ENCODE measurements at regions not wholly inside any gene's neighbourhood (a gene's known extent, or its start where the extent isn't known, plus 50 kb on each side); places are given as distances from the start of the nearest gene placed in this dataset.

DNA sequence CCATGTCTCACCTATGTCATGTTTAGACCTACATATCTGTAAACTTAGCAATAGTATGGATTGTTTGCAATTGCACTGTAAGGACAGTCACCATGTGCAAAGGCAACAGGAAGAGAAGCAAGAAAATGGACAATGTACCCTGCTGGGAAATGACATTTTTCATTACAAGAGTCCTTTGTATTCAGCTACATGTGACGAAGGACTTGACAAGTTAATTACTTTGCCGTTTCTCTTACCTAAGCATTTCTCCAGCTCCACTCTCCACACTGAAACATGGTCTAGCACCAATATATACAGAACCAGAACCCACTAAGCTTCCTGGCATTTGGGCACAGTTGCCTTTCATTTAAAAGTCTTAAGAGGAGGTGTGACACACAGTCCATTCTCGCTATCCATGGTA is 76.6 kb upstream of the PFKP start:
- no peak overlapping the region for H3K4me3 Mint-ChIP-seq
- ATAC-seq (no peak), DNase-seq (no peak)
- H3K9me3 Mint-ChIP-seq = peaks cover 9% of the 10 kb centered on the region
- H3K4me1 Mint-ChIP-seq (ENCODE audit: low read depth) = peaks cover 4% of the 10 kb centered on the region
- H3K27me3 Mint-ChIP-seq (ENCODE audit: low read depth) = peaks cover 39% of the 10 kb centered on the region
- H3K36me3 Mint-ChIP-seq (ENCODE audit: insufficient read depth) = no peaks in the 10 kb centered on the region

DNA sequence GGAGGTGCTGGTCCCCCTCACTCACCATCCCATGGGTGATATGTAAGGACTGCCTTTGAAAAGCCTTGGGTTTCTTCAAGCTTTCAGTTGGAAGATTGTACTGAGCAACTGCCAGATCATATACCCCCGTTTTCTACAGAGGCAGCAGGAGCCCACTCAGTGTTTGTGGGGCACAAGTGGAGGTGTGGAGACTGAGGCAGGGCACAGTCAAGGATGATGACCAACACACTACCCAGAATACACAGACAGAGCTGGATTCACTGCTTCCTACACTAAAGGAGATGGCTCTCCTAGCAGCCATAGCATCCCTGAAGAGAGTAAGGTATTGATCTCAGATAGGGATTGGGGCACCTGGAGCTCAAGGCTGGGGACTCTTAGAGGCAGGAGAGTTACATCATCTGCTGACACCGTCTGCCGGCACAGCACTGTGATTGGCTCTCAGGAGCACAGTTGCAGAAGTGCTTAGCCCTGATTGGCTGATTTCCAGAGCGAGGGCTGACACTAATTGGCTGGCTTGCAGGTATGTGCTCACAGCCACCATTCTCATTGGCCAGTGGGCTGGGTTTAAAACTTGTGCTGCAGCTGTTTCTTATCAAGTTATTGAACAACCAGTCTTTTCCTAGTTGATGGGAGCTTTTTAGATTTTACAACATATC is 77.9 kb upstream of the PFKP start:
- H3K4me1 Mint-ChIP-seq (ENCODE audit: low read depth) = peaks cover 4% of the 10 kb centered on the region
- no peaks in the 10 kb centered on the region for H3K36me3 Mint-ChIP-seq (ENCODE audit: insufficient read depth)
- no peak for DNase-seq
- H3K9me3 Mint-ChIP-seq = peaks cover 9% of the 10 kb centered on the region
- no peak overlapping the region for H3K4me3 Mint-ChIP-seq
- peaks cover 47% of the 10 kb centered on the region for H3K27me3 Mint-ChIP-seq (ENCODE audit: low read depth)
- ATAC-seq = no peak

DNA sequence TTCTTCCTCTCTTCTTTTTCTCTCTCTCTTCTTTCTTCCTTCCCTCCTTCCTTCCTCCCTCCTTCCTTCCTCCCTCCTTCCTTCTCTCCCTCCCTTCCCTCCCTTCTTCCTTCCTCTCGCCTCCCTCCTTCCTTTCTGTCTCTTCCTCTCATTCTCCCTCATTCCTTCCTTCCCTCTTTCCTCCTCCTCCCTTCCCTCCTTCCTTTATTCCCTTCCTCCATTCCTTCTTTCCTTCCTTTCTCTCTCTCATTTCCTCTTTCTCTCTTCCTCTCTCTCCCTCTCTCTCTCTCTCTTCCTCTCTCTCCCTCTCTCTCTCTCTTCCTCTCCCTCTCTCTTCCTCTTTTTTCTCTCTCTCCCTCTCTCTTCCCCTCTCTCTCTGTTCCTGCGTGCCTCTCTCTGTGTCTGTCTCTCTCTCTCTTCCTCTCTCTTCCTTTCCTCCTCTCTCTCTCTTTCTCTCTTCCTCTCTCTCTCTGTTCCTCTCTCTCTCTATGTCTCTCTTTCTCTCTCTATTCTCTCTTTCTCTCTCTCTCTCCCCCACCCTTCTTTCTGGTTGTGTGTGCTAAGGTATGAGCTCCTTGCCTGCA is 80.1 kb upstream of the PFKP start:
- ATAC-seq (no peak), DNase-seq (no peak)
- peaks cover 4% of the 10 kb centered on the region for H3K4me1 Mint-ChIP-seq (ENCODE audit: low read depth)
- H3K9me3 Mint-ChIP-seq = peaks cover 9% of the 10 kb centered on the region
- H3K27me3 Mint-ChIP-seq (ENCODE audit: low read depth) = peaks cover 55% of the 10 kb centered on the region
- H3K4me3 Mint-ChIP-seq = no peak overlapping the region
- H3K36me3 Mint-ChIP-seq (ENCODE audit: insufficient read depth) = no peaks in the 10 kb centered on the region

DNA sequence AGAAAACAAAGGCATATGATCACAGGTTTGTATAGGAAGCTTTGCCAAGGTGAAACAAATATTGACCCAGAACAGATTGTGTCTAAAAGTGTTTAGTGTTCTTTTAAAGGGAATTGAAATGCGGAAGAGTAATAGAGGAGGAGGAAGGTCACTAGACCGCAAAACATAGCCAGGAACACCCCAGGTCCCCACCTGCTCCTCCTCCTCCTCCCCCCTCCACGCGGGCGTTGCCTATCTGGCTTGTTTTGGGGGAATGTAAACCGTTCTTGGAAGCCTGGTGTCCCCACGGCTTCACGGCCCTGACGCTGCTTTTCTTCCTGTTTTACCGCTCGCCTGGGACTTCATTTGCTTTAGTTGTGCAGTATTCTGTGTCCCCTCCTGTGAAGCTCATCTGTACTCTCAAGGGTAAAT is 81.0 kb upstream of the PFKP start:
- H3K27me3 Mint-ChIP-seq (ENCODE audit: low read depth) = peaks cover 55% of the 10 kb centered on the region
- DNase-seq = no peak
- H3K4me3 Mint-ChIP-seq = no peak overlapping the region
- ATAC-seq = no peak
- H3K9me3 Mint-ChIP-seq = peaks cover 9% of the 10 kb centered on the region
- H3K4me1 Mint-ChIP-seq (ENCODE audit: low read depth) = peaks cover 4% of the 10 kb centered on the region
- H3K36me3 Mint-ChIP-seq (ENCODE audit: insufficient read depth) = no peaks in the 10 kb centered on the region

DNA sequence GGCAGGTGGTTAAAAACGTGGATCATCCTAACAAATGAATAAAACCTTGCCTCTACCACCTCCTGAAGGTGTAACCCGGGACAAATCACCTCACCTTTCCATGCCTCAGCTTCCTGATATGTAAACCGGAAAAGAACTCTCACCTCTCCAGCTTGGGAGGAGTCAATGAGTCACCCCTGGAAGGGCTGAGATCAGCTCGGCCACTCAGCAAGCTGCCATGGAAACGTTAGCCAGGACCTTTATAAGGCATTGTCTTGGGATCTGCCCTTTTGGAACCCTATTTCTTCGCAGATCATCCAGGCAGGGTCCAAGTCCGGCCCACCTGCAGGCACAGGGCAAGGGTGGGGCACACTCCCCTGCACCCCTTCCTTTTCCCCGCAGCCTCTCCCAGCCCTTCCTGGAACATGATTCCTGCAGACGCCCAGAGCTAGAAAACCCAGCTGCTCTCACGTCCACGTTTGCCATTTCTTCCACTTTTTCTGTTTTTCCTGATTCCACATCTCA is 81.6 kb upstream of the PFKP start:
- ATAC-seq (no peak), DNase-seq (no peak)
- Mint-ChIP-seq H3K36me3 (ENCODE audit: insufficient read depth) (no peaks in the 10 kb centered on the region), H3K4me3 (no peak overlapping the region), H3K27me3 (ENCODE audit: low read depth) (peaks cover 57% of the 10 kb centered on the region), H3K4me1 (ENCODE audit: low read depth) (peaks cover 4% of the 10 kb centered on the region), H3K9me3 (peaks cover 9% of the 10 kb centered on the region)

DNA sequence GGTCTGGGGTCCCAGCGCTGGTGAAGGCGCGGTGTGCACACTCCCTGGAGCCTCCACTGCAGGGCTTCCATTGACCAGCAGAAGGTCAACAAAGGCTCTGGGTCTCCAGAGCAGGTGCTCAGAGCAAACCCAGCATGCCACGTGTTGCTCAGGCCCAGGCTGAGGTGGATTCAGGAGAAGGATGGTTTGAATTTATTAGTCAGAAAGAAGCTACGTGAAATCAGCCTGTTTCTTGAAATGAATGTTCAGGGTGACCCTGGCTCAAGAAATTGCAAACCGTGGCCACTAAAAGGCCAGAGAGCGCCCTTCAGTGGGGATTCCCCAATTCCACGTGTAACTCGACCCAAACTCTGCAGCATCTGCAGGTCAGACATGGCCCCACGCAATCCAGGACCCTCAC is 82.7 kb upstream of the PFKP start:
- peaks cover 9% of the 10 kb centered on the region for H3K9me3 Mint-ChIP-seq
- peaks cover 54% of the 10 kb centered on the region for H3K27me3 Mint-ChIP-seq (ENCODE audit: low read depth)
- peaks cover 4% of the 10 kb centered on the region for H3K4me1 Mint-ChIP-seq (ENCODE audit: low read depth)
- ATAC-seq (no peak), DNase-seq (no peak)
- no peaks in the 10 kb centered on the region for H3K36me3 Mint-ChIP-seq (ENCODE audit: insufficient read depth)
- H3K4me3 Mint-ChIP-seq = no peak overlapping the region

DNA sequence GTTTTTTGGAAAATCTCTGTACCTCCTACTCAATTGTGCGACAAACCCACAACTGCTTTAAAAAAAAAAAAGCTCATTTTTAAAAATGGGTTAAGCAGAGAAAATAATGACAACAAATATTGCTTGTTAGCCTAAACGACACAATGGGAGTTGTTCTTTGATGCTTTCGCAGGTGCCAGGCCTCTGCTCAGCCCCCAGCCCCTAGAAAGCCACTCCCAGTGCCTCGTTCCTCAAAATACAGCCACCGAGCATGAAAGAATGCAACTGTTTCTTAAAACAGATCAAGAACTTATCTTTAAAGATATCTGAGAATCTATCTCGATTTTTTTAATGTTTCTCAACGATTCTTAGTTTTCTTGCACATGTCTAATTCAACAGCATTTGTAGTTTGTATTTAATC is 85.2 kb upstream of the PFKP start:
- no peak for ATAC-seq
- Mint-ChIP-seq H3K4me1 (ENCODE audit: low read depth) (peaks cover 4% of the 10 kb centered on the region), H3K9me3 (no peaks in the 10 kb centered on the region), H3K4me3 (no peak overlapping the region), H3K36me3 (ENCODE audit: insufficient read depth) (no peaks in the 10 kb centered on the region), H3K27me3 (ENCODE audit: low read depth) (peaks cover 31% of the 10 kb centered on the region)
- DNase-seq = no peak

DNA sequence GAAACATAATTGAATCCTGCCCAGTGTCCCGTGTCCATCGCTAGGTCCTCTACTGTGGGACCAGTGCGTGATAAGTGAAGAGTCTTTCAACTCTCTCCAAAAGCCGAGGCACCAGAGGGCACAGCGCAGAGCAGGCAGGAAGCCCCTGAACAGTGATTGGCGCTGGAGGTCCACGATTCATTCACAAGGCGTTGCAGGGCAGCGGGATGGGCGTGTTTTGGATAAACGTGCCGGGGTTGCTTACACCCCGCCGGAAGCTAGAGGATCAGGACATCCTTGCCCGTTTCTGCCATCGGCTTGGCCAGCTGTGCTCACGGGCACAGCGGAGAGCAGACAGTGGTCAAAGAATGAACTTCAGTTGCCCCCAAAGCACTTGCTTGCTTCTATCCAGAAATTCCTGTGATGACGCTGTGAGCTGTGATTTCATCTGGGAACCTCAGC is 86.0 kb upstream of the PFKP start:
- no peak for DNase-seq
- H3K36me3 Mint-ChIP-seq (ENCODE audit: insufficient read depth) = no peaks in the 10 kb centered on the region
- H3K9me3 Mint-ChIP-seq = no peaks in the 10 kb centered on the region

DNA sequence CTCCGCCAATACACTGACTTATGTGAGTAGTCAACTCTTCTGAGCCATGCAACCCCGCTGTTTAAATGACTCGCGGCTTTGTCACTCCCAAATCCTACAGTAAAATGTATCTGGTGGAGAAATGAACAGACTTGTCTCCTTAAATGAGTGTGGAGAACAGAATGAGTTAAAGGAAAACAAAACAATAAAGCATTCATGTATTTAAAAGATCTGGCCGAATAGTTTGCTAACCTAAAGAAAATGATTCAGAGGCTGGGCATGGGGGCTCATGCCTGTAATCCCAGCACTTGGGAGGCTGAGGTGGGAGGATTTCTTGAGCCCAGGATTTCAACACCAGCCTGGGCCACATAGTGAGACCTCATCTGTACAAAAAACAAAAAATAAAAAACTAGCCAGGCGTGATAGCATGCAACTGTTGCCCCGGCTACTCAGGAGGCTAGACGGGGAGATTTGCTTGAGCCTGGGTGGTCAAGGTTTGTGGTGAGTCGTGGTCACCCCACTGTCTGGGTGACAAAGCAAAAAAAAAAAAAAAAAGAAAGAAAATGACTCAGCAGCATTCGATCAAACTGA is 86.5 kb upstream of the PFKP start:
- Mint-ChIP-seq H3K4me1 (ENCODE audit: low read depth) (no peaks in the 10 kb centered on the region), H3K36me3 (ENCODE audit: insufficient read depth) (no peaks in the 10 kb centered on the region), H3K9me3 (no peaks in the 10 kb centered on the region), H3K27me3 (ENCODE audit: low read depth) (peaks cover 21% of the 10 kb centered on the region), H3K4me3 (no peak overlapping the region)
- no peak for ATAC-seq
- DNase-seq = no peak

More for the DNA sequence above, 86.0 kb upstream of the PFKP start:
- ATAC-seq = no peak
- Mint-ChIP-seq H3K27me3 (ENCODE audit: low read depth) (peaks cover 26% of the 10 kb centered on the region), H3K4me1 (ENCODE audit: low read depth) (peaks cover 4% of the 10 kb centered on the region), H3K4me3 (no peak overlapping the region)

DNA sequence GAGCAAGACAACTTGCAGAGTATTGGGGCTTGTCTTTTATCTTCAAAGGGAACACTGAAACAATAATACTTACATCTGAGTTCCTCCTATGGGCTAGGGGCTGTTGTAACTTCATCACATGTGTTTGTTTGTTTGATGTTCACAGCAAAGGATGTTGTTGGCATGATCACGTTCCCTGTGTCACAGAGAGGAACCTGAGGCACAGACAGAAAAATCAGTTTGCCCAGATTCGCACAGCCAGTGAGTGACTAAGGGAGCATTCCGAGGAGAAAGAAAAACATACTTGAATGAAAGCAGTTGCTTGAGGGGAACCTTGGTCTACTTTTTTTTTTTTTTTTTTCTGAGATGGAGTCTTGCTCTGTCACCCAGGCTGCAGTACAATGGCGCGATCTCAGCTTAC is 87.2 kb upstream of the PFKP start:
- H3K36me3 Mint-ChIP-seq (ENCODE audit: insufficient read depth) = no peaks in the 10 kb centered on the region
- H3K4me3 Mint-ChIP-seq = no peak overlapping the region
- no peak for ATAC-seq

DNA sequence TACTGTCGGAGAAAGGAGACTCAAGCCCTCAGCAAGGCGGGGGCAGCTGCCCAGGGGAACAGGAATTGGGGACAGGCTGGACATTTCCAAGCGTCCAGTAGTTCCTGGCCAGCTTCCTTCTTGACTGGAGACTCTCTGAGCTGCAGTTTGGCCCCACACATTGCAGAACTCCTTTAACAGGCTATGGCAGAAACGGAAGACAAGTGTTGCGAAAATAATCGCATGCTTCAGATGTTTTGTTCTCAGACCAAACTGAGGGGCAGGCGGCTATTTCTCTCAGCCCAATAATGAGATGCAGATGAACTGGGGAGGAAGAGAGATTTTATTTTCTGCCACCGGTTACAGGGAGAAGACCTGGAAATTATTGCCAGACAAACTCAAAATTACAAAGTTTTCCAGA is 88.0 kb upstream of the PFKP start:
- peaks cover 9% of the 10 kb centered on the region for H3K27me3 Mint-ChIP-seq (ENCODE audit: low read depth)
- DNase-seq (no peak), ATAC-seq (no peak)
- no peaks in the 10 kb centered on the region for H3K4me1 Mint-ChIP-seq (ENCODE audit: low read depth)
- H3K4me3 Mint-ChIP-seq = no peak overlapping the region
- H3K36me3 Mint-ChIP-seq (ENCODE audit: insufficient read depth) = no peaks in the 10 kb centered on the region
- H3K9me3 Mint-ChIP-seq = no peaks in the 10 kb centered on the region

More for the DNA sequence above, 87.2 kb upstream of the PFKP start:
- Mint-ChIP-seq H3K27me3 (ENCODE audit: low read depth) (peaks cover 16% of the 10 kb centered on the region), H3K4me1 (ENCODE audit: low read depth) (no peaks in the 10 kb centered on the region), H3K9me3 (no peaks in the 10 kb centered on the region)
- no peak for DNase-seq

DNA sequence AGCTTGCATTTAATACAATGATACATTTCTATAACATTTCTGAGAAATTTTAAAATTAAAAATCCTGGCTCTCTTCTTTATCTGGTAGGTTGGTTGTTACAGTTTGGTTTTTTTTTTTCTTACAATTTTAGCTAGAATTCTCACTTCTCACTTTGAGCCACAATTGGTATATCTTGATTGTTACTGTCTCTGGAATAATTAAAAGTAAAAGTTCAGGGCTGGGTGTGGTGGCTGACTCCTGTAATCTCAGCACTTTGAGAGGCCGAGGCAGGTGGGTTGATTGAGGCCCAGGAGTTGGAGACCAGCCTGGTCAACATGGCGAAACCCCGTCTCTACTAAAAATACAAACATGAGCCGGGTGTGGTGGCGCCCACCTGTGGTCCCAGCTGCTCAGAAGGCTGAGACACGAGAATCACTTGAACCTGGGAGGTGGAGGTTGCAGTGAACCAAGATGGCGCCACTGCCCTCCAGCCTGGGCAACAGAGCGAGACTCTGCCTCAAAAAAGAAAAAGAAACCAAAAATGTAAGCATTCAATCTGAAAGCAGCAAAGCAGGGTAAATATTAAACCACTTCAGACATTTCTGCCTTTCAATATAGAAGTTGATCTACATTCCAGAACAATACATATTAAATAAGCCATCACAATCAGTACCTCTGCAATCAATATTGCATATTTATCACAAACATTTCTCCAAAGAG is 88.6 kb upstream of the PFKP start:
- H3K9me3 Mint-ChIP-seq = no peaks in the 10 kb centered on the region
- no peak overlapping the region for H3K4me3 Mint-ChIP-seq
- peaks cover 6% of the 10 kb centered on the region for H3K27me3 Mint-ChIP-seq (ENCODE audit: low read depth)
- ATAC-seq = no peak
- H3K36me3 Mint-ChIP-seq (ENCODE audit: insufficient read depth) = no peaks in the 10 kb centered on the region
- no peaks in the 10 kb centered on the region for H3K4me1 Mint-ChIP-seq (ENCODE audit: low read depth)
- DNase-seq = no peak

DNA sequence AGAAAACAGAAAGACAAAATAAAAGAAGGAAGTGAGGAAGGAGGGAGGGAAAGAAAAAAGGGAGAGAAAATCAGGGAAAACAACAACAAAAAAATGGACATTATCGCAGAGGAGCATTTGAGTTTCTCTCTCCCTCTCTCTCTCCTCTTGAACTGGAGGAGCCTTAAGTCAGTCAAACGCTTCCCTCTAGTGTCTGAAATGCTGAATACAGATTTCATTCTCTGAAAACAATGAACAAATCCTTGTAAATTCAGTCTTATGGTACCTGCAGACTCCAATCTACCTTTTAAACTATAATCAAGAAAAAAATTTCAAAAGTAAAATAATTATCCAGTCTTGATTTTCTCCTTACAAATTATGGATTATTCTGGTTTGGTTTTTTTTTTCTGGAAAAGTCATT is 89.2 kb upstream of the PFKP start:
- Mint-ChIP-seq H3K9me3 (no peaks in the 10 kb centered on the region), H3K36me3 (ENCODE audit: insufficient read depth) (no peaks in the 10 kb centered on the region), H3K4me1 (ENCODE audit: low read depth) (no peaks in the 10 kb centered on the region), H3K27me3 (ENCODE audit: low read depth) (peaks cover 5% of the 10 kb centered on the region), H3K4me3 (no peak overlapping the region)
- ATAC-seq = peak in 1 of 2 donors; percentile 48
- no peak for DNase-seq

DNA sequence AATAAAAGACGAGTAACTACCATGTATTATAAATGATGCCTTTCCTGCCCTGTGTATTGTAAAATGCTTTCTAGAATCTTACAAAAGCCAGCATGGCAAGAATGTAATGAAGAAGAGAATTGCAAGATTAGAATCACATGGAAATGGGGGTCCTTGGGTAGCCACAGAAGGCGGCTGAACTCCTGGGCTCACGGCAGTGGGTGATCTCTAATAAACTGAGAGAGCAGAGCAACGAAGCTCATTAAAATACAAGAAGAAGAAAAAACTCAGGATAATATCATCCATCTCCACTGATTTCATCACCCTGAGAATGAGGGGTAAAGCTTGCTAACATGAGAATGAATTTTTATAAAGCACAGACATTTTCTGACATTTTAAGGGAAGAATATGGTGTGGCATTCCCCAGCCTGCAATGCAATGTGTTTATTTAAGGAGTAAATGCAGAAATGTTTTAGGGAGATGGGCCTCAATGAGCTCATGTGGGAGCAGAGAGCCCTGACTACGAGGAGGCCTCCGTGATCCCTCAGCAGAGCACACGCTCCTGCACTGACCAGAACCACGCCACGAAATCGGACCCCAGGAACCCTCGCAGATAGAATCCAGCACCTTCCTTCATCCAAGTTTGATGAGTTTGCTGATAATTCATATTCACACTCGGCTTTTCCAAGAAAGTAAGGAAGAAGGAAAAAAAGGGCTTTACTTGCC is 92.7 kb upstream of the PFKP start:
- Mint-ChIP-seq H3K4me3 (no peak overlapping the region), H3K36me3 (ENCODE audit: insufficient read depth) (no peaks in the 10 kb centered on the region), H3K9me3 (no peaks in the 10 kb centered on the region), H3K27me3 (ENCODE audit: low read depth) (no peaks in the 10 kb centered on the region), H3K4me1 (ENCODE audit: low read depth) (no peaks in the 10 kb centered on the region)
- DNase-seq = no peak
- no peak for ATAC-seq

Data from activated T-cell treated with anti-CD3 and anti-CD28 coated beads, Interleukin-2, amount 50 U/mL, for 4 hours (primary cell).